SK-N-SH (cell line): ENCODE measurements at regions not wholly inside any gene's neighbourhood (a gene's known extent, or its start where the extent isn't known, plus 50 kb on each side); places are given as distances from the start of the nearest gene placed in this dataset.

Experiments used
- CTCF ChIP-seq: fragments of 200-600 bp; sonication (generic); IDR thresholded peaks from 2 replicates; pipeline ENCODE4 v1.6.1; 2017; ENCODE audit warnings: antibody characterized with exemption, mild to moderate bottlenecking, moderate library complexity
- GATA2 ChIP-seq: sonication (generic); formaldehyde crosslinking; IDR thresholded peaks from 2 replicates; pipeline ENCODE4 v1.5.0; 2020; ENCODE audit warnings: mild to moderate bottlenecking, missing genetic modification reagents
- SMC3 ChIP-seq: IDR thresholded peaks from 2 replicates; pipeline ENCODE4 v1.6.1; 2012; ENCODE audit warnings: low read depth, low read length, improper control_type of control experiment
- TCF12 ChIP-seq: IDR thresholded peaks from 2 replicates; pipeline ENCODE4 v1.4.0; 2012

GRCh38 chr2:48162742-48163141 lies 151.7 kb upstream of the FOXN2 start:
- TF ChIP-seq CTCF, result no peak
- no peak for TF ChIP-seq GATA2
- TF ChIP-seq TCF12, result no peak
- no peak for TF ChIP-seq SMC3
